GM23338 (cell line): ENCODE measurements at regions not wholly inside any gene's neighbourhood (a gene's known extent, or its start where the extent isn't known, plus 50 kb on each side); places are given as distances from the start of the nearest gene placed in this dataset.

Source experiments
- CREB1 ChIP-seq: fragments of 250-450 bp; sonication (Bioruptor Pico); IDR thresholded peaks from 2 replicates; pipeline ENCODE4 v1.5.0; 2020; ENCODE audit warnings: low read depth, mild to moderate bottlenecking, moderate library complexity
- CTCF ChIP-seq, 2 experiments: fragments of 200-600 bp in 1 of 2; sonication (generic) in 1 of 2; conservative IDR thresholded peaks; 2 replicates each; pipeline versions ENCODE4 v1.5.1 to v1.6.1; 2016 to 2017; ENCODE audit warnings: antibody characterized with exemption in 2 of 2, low read depth in 2 of 2, mild to moderate bottlenecking in 2 of 2, moderate library complexity in 1 of 2
- ETS1 ChIP-seq: IDR thresholded peaks from 2 replicates; pipeline ENCODE4 v1.6.1; 2016; ENCODE audit warnings: antibody characterized with exemption
- EZH2 ChIP-seq: fragments of 200-600 bp; sonication (generic); IDR thresholded peaks from one replicate; pipeline ENCODE4 v1.8.0; 2017; ENCODE audit warnings: antibody characterized with exemption, mild to moderate bottlenecking, low read depth; ENCODE audit not compliant: unreplicated experiment
- EZH2phosphoT487 ChIP-seq: fragments of 200-600 bp; sonication (generic); IDR thresholded peaks from one replicate; pipeline ENCODE4 v1.8.1; 2018; ENCODE audit warnings: antibody characterized with exemption; ENCODE audit not compliant: unreplicated experiment
- JUNB ChIP-seq: IDR thresholded peaks from one replicate; pipeline ENCODE4 v1.6.1; 2016; ENCODE audit warnings: antibody characterized with exemption; ENCODE audit not compliant: unreplicated experiment
- NANOG ChIP-seq: IDR thresholded peaks from 2 replicates; pipeline ENCODE4 v1.6.1; 2016; ENCODE audit warnings: antibody characterized with exemption, borderline replicate concordance
- POLR2AphosphoS5 ChIP-seq: IDR thresholded peaks from 2 replicates; pipeline ENCODE4 v1.6.1; 2016; ENCODE audit warnings: antibody characterized with exemption, low read depth
- STAT1 ChIP-seq: IDR thresholded peaks from one replicate; pipeline ENCODE4 v1.6.1; 2016; ENCODE audit warnings: antibody characterized with exemption; ENCODE audit not compliant: unreplicated experiment
- ZNF114 ChIP-seq: fragments of 250-450 bp; sonication (Bioruptor Pico); IDR thresholded peaks from 2 replicates; pipeline ENCODE4 v1.5.0; 2020; ENCODE audit warnings: mild to moderate bottlenecking, moderate library complexity
- TF ChIP-seq, protein P1 (sequence below): IDR thresholded peaks from one replicate; pipeline ENCODE4 v1.6.1; 2018; ENCODE audit warnings: antibody characterized with exemption; ENCODE audit not compliant: unreplicated experiment
- TF ChIP-seq, protein P2 (sequence below): fragments of 250-450 bp; sonication (Bioruptor Pico); IDR thresholded peaks from 2 replicates; pipeline ENCODE4 v1.5.0; 2020; ENCODE audit warnings: mild to moderate bottlenecking, moderate library complexity

DNA sequence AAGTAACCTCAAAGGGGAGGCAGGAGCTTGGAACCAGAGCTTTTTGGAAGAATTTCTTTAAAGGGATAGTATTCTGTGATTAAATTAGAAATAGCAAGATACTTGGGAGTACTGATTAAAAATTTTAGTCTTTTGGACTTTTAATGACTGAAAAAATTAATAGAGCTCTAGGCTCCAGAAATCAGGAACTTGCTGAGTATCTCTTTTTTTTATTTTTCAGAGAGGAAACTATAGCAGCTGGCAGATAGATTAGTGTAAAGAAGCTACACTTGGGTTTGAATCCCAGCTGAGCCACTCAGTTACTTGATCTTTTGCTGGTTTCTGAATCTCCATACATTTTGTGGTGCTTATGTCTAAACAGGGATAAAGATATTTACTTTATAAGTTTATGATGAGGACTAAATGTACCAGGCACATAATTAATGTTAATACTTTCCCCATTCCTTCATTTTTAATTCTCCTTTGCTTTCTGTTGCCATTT, 94.2 kb upstream of the TNC start:
- TF ChIP-seq CTCF (conservative IDR thresholded peaks at IDR 0.05; ENCODE audit: low read depth in 2 of 2) (no peak), EZH2 (no peak), POLR2AphosphoS5 (no peak), ETS1 (no peak), EZH2phosphoT487 (no peak), JUNB (no peak), CREB1 (CRISPR knock-in tag) (no peak), ZNF114 (CRISPR knock-in tag) (no peak), NANOG (no peak), STAT1 (no peak)
- TF ChIP-seq, protein P1, sequence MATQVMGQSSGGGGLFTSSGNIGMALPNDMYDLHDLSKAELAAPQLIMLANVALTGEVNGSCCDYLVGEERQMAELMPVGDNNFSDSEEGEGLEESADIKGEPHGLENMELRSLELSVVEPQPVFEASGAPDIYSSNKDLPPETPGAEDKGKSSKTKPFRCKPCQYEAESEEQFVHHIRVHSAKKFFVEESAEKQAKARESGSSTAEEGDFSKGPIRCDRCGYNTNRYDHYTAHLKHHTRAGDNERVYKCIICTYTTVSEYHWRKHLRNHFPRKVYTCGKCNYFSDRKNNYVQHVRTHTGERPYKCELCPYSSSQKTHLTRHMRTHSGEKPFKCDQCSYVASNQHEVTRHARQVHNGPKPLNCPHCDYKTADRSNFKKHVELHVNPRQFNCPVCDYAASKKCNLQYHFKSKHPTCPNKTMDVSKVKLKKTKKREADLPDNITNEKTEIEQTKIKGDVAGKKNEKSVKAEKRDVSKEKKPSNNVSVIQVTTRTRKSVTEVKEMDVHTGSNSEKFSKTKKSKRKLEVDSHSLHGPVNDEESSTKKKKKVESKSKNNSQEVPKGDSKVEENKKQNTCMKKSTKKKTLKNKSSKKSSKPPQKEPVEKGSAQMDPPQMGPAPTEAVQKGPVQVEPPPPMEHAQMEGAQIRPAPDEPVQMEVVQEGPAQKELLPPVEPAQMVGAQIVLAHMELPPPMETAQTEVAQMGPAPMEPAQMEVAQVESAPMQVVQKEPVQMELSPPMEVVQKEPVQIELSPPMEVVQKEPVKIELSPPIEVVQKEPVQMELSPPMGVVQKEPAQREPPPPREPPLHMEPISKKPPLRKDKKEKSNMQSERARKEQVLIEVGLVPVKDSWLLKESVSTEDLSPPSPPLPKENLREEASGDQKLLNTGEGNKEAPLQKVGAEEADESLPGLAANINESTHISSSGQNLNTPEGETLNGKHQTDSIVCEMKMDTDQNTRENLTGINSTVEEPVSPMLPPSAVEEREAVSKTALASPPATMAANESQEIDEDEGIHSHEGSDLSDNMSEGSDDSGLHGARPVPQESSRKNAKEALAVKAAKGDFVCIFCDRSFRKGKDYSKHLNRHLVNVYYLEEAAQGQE, result no peak
- TF ChIP-seq, protein P2, sequence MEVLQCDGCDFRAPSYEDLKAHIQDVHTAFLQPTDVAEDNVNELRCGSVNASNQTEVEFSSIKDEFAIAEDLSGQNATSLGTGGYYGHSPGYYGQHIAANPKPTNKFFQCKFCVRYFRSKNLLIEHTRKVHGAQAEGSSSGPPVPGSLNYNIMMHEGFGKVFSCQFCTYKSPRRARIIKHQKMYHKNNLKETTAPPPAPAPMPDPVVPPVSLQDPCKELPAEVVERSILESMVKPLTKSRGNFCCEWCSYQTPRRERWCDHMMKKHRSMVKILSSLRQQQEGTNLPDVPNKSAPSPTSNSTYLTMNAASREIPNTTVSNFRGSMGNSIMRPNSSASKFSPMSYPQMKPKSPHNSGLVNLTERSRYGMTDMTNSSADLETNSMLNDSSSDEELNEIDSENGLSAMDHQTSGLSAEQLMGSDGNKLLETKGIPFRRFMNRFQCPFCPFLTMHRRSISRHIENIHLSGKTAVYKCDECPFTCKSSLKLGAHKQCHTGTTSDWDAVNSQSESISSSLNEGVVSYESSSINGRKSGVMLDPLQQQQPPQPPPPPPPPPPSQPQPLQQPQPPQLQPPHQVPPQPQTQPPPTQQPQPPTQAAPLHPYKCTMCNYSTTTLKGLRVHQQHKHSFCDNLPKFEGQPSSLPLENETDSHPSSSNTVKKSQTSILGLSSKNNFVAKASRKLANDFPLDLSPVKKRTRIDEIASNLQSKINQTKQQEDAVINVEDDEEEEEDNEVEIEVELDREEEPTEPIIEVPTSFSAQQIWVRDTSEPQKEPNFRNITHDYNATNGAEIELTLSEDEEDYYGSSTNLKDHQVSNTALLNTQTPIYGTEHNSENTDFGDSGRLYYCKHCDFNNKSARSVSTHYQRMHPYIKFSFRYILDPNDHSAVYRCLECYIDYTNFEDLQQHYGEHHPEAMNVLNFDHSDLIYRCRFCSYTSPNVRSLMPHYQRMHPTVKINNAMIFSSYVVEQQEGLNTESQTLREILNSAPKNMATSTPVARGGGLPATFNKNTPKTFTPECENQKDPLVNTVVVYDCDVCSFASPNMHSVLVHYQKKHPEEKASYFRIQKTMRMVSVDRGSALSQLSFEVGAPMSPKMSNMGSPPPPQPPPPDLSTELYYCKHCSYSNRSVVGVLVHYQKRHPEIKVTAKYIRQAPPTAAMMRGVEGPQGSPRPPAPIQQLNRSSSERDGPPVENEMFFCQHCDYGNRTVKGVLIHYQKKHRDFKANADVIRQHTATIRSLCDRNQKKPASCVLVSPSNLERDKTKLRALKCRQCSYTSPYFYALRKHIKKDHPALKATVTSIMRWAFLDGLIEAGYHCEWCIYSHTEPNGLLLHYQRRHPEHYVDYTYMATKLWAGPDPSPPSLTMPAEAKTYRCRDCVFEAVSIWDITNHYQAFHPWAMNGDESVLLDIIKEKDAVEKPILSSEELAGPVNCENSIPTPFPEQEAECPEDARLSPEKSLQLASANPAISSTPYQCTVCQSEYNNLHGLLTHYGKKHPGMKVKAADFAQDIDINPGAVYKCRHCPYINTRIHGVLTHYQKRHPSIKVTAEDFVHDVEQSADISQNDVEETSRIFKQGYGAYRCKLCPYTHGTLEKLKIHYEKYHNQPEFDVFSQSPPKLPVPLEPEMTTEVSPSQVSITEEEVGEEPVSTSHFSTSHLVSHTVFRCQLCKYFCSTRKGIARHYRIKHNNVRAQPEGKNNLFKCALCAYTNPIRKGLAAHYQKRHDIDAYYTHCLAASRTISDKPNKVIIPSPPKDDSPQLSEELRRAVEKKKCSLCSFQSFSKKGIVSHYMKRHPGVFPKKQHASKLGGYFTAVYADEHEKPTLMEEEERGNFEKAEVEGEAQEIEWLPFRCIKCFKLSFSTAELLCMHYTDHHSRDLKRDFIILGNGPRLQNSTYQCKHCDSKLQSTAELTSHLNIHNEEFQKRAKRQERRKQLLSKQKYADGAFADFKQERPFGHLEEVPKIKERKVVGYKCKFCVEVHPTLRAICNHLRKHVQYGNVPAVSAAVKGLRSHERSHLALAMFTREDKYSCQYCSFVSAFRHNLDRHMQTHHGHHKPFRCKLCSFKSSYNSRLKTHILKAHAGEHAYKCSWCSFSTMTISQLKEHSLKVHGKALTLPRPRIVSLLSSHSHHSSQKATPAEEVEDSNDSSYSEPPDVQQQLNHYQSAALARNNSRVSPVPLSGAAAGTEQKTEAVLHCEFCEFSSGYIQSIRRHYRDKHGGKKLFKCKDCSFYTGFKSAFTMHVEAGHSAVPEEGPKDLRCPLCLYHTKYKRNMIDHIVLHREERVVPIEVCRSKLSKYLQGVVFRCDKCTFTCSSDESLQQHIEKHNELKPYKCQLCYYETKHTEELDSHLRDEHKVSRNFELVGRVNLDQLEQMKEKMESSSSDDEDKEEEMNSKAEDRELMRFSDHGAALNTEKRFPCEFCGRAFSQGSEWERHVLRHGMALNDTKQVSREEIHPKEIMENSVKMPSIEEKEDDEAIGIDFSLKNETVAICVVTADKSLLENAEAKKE (CRISPR knock-in tag), result no peak
